ENCODE measurements at regions not wholly inside any gene's neighbourhood (a gene's known extent, or its start where the extent isn't known, plus 50 kb on each side); places are given as distances from the start of the nearest gene placed in this dataset.

GRCh38 chr16:48047720-48048119, 108.1 kb downstream of the ABCC12 start:
- H3K9me3 Mint-ChIP-seq: no peaks in the 10 kb centered on the region
- peaks cover 27% of the 10 kb centered on the region for H3K4me1 Mint-ChIP-seq
- peaks cover 4% of the 10 kb centered on the region for H3K27me3 Mint-ChIP-seq (ENCODE audit: insufficient read depth, low read depth, poor library complexity)
- Histone ChIP-seq H3K4me3 (no peak overlapping the region), H4K20me1 (replicated peaks; ENCODE audit: insufficient read depth) (no peaks in the 10 kb centered on the region), H3K9me2 (ENCODE audit: insufficient read depth) (peaks cover 17% of the 10 kb centered on the region), H3K27me3 (ENCODE audit: insufficient read depth) (no peaks in the 10 kb centered on the region), H3F3A (replicated peaks; ENCODE audit: low read depth) (no peaks in the 10 kb centered on the region), H3K79me2 (replicated peaks; ENCODE audit: insufficient read depth) (no peaks in the 10 kb centered on the region), H3K4me2 (no peak overlapping the region), H3K4me1 (ENCODE audit: insufficient read depth) (peaks cover 15% of the 10 kb centered on the region), H2AFZ (peak overlapping the region; percentile 94), H3K36me3 (ENCODE audit: insufficient read depth) (no peaks in the 10 kb centered on the region), H3K27ac (ENCODE audit: low read depth) (no peak overlapping the region)
- TF ChIP-seq CTCF (conservative IDR thresholded peaks at IDR 0.05; ENCODE audit: low read depth in 2 of 2): no peak
- no peak for TF ChIP-seq ZNF331 (CRISPR knock-in tag; IDR thresholded peaks at IDR 0.05; ENCODE audit: low read depth)
- no peak for TF ChIP-seq EZH2phosphoT487 (IDR thresholded peaks at IDR 0.05; ENCODE audit: unreplicated experiment)
- TF ChIP-seq JUNB (IDR thresholded peaks at IDR 0.05; ENCODE audit: unreplicated experiment): no peak
- TF ChIP-seq NANOG (IDR thresholded peaks at IDR 0.05; ENCODE audit: borderline replicate concordance): no peak
- TF ChIP-seq STAT1 (IDR thresholded peaks at IDR 0.05; ENCODE audit: unreplicated experiment): no peak
- H3K4me3 Mint-ChIP-seq: no peak overlapping the region
- DNase-seq (ENCODE audit: low spot score): no peak
- H3K36me3 Mint-ChIP-seq (ENCODE audit: low read depth): no peaks in the 10 kb centered on the region
- no peak for ATAC-seq
- no peak overlapping the region for H3K27ac Mint-ChIP-seq

- Histone ChIP-seq H3K27me3 (ENCODE audit: insufficient read depth) (no peaks in the 10 kb centered on the region), H3K4me3 (no peak overlapping the region), H3K4me2 (no peak overlapping the region), H3K9me2 (ENCODE audit: insufficient read depth) (peaks cover 17% of the 10 kb centered on the region), H3F3A (replicated peaks; ENCODE audit: low read depth) (no peaks in the 10 kb centered on the region), H3K79me2 (replicated peaks; ENCODE audit: insufficient read depth) (no peaks in the 10 kb centered on the region), H2AFZ (peak overlapping the region; percentile 94), H3K36me3 (ENCODE audit: insufficient read depth) (no peaks in the 10 kb centered on the region), H4K20me1 (replicated peaks; ENCODE audit: insufficient read depth) (no peaks in the 10 kb centered on the region), H3K27ac (ENCODE audit: low read depth) (no peak overlapping the region), H3K4me1 (ENCODE audit: insufficient read depth) (peaks cover 15% of the 10 kb centered on the region)
- ATAC-seq: no peak
- DNase-seq (ENCODE audit: low spot score): no peak
- H3K9me3 Mint-ChIP-seq: no peaks in the 10 kb centered on the region
- no peak overlapping the region for H3K4me3 Mint-ChIP-seq
- H3K27me3 Mint-ChIP-seq (ENCODE audit: insufficient read depth, low read depth, poor library complexity): peaks cover 4% of the 10 kb centered on the region
- no peak overlapping the region for H3K27ac Mint-ChIP-seq
- no peaks in the 10 kb centered on the region for H3K36me3 Mint-ChIP-seq (ENCODE audit: low read depth)
- H3K4me1 Mint-ChIP-seq: peaks cover 27% of the 10 kb centered on the region
- TF ChIP-seq CREB1 (CRISPR knock-in tag; IDR thresholded peaks at IDR 0.05; ENCODE audit: low read depth) (no peak), ZNF331 (CRISPR knock-in tag; IDR thresholded peaks at IDR 0.05; ENCODE audit: low read depth) (no peak), EZH2phosphoT487 (IDR thresholded peaks at IDR 0.05; ENCODE audit: unreplicated experiment) (no peak), POLR2AphosphoS5 (IDR thresholded peaks at IDR 0.05; ENCODE audit: low read depth) (no peak), STAT1 (IDR thresholded peaks at IDR 0.05; ENCODE audit: unreplicated experiment) (no peak), REST (IDR thresholded peaks at IDR 0.05; ENCODE audit: unreplicated experiment) (no peak), EZH2 (IDR thresholded peaks at IDR 0.05; ENCODE audit: low read depth, unreplicated experiment) (no peak), ZNF462 (CRISPR knock-in tag; IDR thresholded peaks at IDR 0.05) (no peak), JUNB (IDR thresholded peaks at IDR 0.05; ENCODE audit: unreplicated experiment) (no peak), NANOG (IDR thresholded peaks at IDR 0.05; ENCODE audit: borderline replicate concordance) (no peak)
Observed at GRCh38 chr16:48047241-48047640, 108.6 kb downstream of the ABCC12 start.
